ENCODE measurements at regions not wholly inside any gene's neighbourhood (a gene's known extent, or its start where the extent isn't known, plus 50 kb on each side); places are given as distances from the start of the nearest gene placed in this dataset.

DNA sequence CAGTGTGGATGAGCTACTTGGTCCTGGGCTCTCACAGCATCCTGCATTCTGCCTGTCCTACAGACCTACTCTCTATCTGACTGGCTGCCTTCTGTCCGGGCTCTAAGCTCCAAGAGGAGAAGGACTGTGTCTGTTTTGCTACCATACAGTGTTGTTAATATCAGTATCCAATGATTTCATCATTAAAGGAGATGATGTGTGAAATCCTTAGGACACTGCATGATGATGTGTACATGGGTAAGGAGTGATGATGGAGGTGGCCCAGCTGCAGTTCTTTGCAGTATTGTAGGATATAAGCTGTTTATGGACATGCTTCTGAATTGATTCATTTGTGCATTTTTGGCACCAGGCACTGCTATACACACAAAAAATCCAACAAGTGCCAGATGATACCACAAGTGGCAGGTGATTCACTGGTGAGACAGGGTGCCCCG is 536.9 kb upstream of the CDH11 start:
- intact Hi-C loops (cut with DNase I) = no loop called here

DNA sequence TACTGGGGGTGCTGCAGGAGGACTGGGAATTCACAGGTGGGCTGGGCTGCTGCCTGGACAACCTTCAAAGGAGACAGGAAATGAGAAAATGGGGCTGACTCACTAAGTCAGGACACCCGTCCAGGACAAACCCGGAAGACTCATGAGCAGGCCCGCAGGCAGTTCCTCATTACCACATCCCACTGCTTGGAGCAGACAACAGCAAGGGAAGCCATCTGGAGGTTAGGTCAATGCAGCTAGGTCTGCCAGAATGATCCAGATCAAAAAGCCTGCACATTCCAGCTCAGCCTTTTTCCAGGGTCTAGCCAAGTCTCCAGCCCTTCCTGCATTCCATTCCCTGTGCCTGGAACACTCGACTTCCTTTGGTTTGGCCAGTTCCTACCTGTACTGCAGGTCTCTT is 536.5 kb upstream of the CDH11 start:
- intact Hi-C loops (cut with DNase I) = no loop called here
- Histone ChIP-seq H3K27me3 (no peaks in the 10 kb centered on the region), H3K4me3 (no peak overlapping the region), H3K36me3 (no peaks in the 10 kb centered on the region), H3K4me1 (no peaks in the 10 kb centered on the region), H3K9me3 (no peaks in the 10 kb centered on the region), H3K27ac (no peak overlapping the region)
- no peak for TF ChIP-seq POLR2AphosphoS5 (IDR thresholded peaks at IDR 0.05)
- no peak for TF ChIP-seq EP300 (IDR thresholded peaks at IDR 0.05)
- WGBS, 2 donors = 50 to 54% methylated on average over 4 of the region's 4 CpGs
- no peak for DNase-seq

More for the DNA sequence above, 536.9 kb upstream of the CDH11 start:
- TF ChIP-seq, protein P1, sequence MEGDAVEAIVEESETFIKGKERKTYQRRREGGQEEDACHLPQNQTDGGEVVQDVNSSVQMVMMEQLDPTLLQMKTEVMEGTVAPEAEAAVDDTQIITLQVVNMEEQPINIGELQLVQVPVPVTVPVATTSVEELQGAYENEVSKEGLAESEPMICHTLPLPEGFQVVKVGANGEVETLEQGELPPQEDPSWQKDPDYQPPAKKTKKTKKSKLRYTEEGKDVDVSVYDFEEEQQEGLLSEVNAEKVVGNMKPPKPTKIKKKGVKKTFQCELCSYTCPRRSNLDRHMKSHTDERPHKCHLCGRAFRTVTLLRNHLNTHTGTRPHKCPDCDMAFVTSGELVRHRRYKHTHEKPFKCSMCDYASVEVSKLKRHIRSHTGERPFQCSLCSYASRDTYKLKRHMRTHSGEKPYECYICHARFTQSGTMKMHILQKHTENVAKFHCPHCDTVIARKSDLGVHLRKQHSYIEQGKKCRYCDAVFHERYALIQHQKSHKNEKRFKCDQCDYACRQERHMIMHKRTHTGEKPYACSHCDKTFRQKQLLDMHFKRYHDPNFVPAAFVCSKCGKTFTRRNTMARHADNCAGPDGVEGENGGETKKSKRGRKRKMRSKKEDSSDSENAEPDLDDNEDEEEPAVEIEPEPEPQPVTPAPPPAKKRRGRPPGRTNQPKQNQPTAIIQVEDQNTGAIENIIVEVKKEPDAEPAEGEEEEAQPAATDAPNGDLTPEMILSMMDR (IDR thresholded peaks at IDR 0.05) = no peak
- no peak for TF ChIP-seq POLR2A (IDR thresholded peaks at IDR 0.05)
- Histone ChIP-seq H3K4me3 (no peak overlapping the region), H3K9me3 (no peaks in the 10 kb centered on the region), H3K27ac (no peak overlapping the region), H3K27me3 (no peaks in the 10 kb centered on the region), H3K4me1 (no peaks in the 10 kb centered on the region), H3K36me3 (no peaks in the 10 kb centered on the region)
- WGBS, 2 donors = 65 to 87% methylated on average over 2 of the region's 2 CpGs
- no peak for DNase-seq

DNA sequence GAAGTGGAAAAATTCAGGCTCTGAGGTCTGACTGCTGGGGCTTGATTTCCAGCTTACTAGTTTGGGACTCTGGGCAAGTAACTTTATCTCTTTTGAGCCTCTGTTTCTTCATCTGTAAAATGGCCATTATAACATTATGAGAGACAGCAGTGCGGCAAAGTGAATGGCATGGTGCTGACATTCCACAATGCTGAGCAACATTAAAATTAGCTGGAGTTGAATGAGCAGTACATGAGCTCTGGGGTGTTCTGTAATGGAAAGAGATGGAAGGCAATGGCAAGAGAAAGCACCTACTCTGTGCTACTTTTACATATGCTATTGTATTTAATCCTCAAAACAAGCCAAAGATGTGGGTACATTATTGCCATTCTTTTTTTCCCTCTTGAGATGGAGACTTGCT is 535.7 kb upstream of the CDH11 start:
- no peak for DNase-seq
- no peaks in the 10 kb centered on the region for H3K4me1 ChIP-seq
- H3K9me3 ChIP-seq = no peaks in the 10 kb centered on the region
- no peaks in the 10 kb centered on the region for H3K36me3 ChIP-seq
- no peak overlapping the region for H3K4me3 ChIP-seq
- no peak overlapping the region for H3K27ac ChIP-seq
- intact Hi-C loops (cut with DNase I) = no loop called here
- TF ChIP-seq POLR2AphosphoS5 (IDR thresholded peaks at IDR 0.05) (no peak), POLR2A (IDR thresholded peaks at IDR 0.05) (no peak), EP300 (IDR thresholded peaks at IDR 0.05) (no peak)
- TF ChIP-seq, protein P1 (IDR thresholded peaks at IDR 0.05) = no peak
- WGBS, 2 donors = 91 to 95% methylated on average over 1 of the region's 1 CpG
- H3K27me3 ChIP-seq = no peaks in the 10 kb centered on the region

DNA sequence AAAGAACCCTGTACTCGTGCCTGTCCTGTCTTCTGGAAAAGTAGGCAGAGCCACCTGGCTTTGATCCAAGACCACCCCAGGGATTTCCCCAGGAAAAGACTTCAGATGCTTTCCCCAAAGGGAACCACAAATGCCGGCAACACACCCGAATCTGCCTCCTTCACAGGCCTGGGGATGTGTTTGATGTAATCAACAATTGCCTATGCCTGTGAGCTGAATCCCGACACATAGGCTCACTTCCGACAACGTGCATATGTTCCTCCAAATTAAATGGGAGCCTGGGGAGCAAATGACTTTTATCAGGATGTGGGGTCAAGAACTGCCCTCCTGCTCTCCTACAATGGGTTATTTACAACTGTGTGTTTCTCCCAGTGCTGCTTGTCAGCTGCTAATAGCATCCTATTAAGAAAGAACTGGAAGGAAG is 535.2 kb upstream of the CDH11 start:
- H3K36me3 ChIP-seq = no peaks in the 10 kb centered on the region
- no peaks in the 10 kb centered on the region for H3K27me3 ChIP-seq
- 57 to 63% methylated on average over 6 of the region's 6 CpGs for WGBS, 2 donors
- H3K9me3 ChIP-seq = no peaks in the 10 kb centered on the region
- no peak for TF ChIP-seq POLR2A (IDR thresholded peaks at IDR 0.05)
- TF ChIP-seq EP300 (IDR thresholded peaks at IDR 0.05) = no peak
- TF ChIP-seq POLR2AphosphoS5 (IDR thresholded peaks at IDR 0.05) = no peak
- TF ChIP-seq, protein P1 (IDR thresholded peaks at IDR 0.05) = no peak
- H3K4me3 ChIP-seq = no peak overlapping the region
- no peak for DNase-seq
- H3K27ac ChIP-seq = no peak overlapping the region
- intact Hi-C loops (cut with DNase I) = no loop called here
- H3K4me1 ChIP-seq = no peaks in the 10 kb centered on the region

DNA sequence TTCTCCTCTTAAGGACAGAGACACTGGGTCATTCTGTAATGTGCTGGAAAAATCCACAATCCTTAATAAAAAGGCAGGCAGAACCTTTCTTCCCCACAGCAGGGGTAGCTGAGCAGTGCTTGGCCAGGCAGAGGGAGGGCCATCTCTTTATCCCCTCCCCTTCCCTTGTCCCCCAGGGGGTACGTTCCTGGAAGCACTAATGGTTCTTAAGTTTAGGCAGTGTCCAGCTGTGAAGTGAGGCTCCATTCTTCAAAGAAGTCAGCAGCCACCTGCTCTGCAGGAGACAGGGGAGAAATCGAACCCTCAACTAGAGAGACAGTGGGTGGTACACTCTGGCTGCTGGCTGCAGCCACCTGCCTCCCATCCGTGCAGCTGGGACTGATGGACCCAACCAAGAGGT is 533.9 kb upstream of the CDH11 start:
- DNase-seq = no peak
- no peak for TF ChIP-seq EP300 (IDR thresholded peaks at IDR 0.05)
- TF ChIP-seq, protein P1 (IDR thresholded peaks at IDR 0.05) = no peak
- no peak for TF ChIP-seq POLR2A (IDR thresholded peaks at IDR 0.05)
- no peak for TF ChIP-seq POLR2AphosphoS5 (IDR thresholded peaks at IDR 0.05)
- intact Hi-C loops (cut with DNase I) = no loop called here
- H3K27me3 ChIP-seq = no peaks in the 10 kb centered on the region
- H3K9me3 ChIP-seq = no peaks in the 10 kb centered on the region
- no peaks in the 10 kb centered on the region for H3K36me3 ChIP-seq
- H3K4me1 ChIP-seq = no peaks in the 10 kb centered on the region
- no peak overlapping the region for H3K4me3 ChIP-seq
- WGBS, 2 donors = 52 to 61% methylated on average over 3 of the region's 3 CpGs
- no peak overlapping the region for H3K27ac ChIP-seq
